ENCODE measurements at regions not wholly inside any gene's neighbourhood (a gene's known extent, or its start where the extent isn't known, plus 50 kb on each side); places are given as distances from the start of the nearest gene placed in this dataset.

DNA sequence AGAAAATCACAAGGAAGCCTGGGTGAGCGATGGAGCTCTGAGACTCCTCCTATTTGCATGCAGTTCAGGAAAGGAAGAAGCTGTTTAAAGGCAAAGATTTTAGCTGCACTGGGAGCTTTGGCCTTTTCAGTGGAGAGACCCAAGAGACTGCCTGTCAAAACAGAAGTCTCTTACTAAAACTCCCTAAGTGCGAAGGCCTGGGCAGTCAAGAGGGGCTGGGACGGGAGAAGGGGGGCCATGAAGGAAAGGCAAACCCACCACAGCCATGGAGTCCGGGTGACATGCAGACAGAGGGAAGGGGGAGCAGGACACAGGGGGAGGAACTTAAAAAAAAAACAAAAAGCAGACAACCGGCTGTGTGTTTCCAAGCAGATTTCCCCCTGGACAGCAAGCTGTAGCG, 537.6 kb upstream of the NOX3 start:
- TF ChIP-seq EZH2phosphoT487 (IDR thresholded peaks at IDR 0.05; ENCODE audit: insufficient read depth, low read depth) (no peak), EZH2 (IDR thresholded peaks at IDR 0.05; ENCODE audit: insufficient read depth, poor library complexity, severe bottlenecking) (no peak)

Measured in GM23248 (cell line).